VCaP (cell line): ENCODE measurements at regions not wholly inside any gene's neighbourhood (a gene's known extent, or its start where the extent isn't known, plus 50 kb on each side); places are given as distances from the start of the nearest gene placed in this dataset.

Experiments
- H3K27ac ChIP-seq: fragments of 450-650 bp; 2 replicates; pipeline ENCODE4 v1.5.1; 2017
- TF ChIP-seq, protein P1 (sequence below): fragments of 450-650 bp; conservative IDR thresholded peaks from 2 replicates; pipeline ENCODE4 v1.5.1; 2017; ENCODE audit warnings: mild to moderate bottlenecking, moderate library complexity

DNA sequence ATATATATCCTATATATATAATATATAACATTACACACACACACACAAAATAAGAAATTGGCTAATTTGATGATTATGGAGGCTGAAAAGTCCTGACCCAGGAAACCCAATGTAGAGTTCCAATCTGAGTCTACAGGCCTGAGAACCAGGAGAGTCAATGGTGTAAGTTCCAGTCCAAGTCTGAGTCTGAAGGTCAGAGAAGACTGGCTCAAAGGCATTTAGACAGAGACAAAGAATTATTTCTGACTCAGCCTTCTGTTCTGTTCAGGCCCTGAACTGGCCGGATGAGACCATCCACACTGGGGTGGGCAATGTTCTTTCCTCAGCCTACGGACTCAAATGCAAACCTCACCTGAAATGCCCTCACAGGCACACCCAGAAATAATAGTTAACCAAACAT is 60.6 kb upstream of the STX18 start:
- TF ChIP-seq, protein P1, sequence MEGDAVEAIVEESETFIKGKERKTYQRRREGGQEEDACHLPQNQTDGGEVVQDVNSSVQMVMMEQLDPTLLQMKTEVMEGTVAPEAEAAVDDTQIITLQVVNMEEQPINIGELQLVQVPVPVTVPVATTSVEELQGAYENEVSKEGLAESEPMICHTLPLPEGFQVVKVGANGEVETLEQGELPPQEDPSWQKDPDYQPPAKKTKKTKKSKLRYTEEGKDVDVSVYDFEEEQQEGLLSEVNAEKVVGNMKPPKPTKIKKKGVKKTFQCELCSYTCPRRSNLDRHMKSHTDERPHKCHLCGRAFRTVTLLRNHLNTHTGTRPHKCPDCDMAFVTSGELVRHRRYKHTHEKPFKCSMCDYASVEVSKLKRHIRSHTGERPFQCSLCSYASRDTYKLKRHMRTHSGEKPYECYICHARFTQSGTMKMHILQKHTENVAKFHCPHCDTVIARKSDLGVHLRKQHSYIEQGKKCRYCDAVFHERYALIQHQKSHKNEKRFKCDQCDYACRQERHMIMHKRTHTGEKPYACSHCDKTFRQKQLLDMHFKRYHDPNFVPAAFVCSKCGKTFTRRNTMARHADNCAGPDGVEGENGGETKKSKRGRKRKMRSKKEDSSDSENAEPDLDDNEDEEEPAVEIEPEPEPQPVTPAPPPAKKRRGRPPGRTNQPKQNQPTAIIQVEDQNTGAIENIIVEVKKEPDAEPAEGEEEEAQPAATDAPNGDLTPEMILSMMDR, result no peak
- no peak overlapping the region for H3K27ac ChIP-seq

DNA sequence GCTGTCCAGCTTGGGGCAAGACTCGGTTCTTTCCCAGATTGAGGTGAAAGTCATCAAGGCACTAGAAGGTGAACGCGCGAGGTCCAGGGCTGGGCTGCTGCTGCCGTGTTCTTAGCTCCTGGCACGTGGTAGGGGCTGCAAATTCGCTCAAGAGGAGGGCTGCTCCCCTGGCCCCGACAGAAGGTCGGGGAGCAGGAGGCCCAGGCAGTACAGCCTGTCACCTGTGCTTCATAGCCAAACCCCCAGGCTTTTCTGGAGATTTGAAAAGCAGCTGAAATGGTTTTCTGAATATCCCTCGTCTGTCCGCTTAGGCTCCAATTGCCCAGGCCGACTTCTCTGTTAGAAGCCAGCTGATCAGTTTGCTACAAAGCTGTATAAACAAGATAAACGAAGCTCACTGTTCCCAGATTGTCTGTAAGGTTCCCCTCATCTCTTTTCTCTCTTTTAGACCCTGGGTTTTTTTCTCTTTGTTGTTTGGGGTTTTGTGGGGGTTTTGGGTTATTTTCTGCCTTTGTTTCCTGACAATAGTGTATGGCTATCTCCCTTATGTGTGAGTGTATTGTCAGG is 60.0 kb upstream of the STX18 start:
- TF ChIP-seq, protein P1, result no peak
- H3K27ac ChIP-seq, result no peak overlapping the region

DNA sequence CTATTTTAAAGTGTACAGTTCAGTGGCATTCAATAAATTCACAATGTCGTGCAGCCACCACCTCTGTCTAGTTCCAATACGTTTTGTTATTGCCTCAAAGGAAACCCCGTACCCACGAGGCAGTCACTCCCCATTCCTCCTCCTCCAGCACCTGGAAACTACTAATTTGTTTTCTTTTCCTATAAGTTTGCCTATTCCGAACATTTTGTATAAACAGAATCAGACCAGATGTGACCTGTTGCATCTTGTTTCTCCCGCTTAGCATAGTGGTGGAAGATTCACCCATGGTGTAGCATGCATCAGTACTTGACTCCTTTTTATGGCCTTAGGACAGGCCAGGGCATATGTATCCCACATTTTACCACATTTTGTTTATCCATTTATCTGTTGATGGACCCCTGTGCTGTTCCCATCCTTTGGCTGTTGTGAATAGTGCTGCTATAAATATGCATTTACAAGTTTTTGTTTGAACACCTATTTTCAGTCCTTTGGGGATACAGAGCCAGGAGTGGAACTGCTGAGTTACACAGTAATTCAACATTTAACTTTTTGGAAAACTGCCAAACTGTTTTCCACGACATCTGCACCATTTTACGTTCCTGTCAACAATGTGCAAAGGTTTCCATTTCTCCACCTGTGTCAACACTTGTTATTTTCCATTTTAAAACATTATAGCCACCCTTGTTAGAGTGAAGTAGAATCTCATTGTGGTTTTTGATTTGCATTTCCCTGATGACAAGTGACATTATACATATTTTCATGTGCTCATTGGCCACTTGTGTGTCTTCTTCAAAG is 57.8 kb upstream of the STX18 start:
- TF ChIP-seq, protein P1, result no peak
- no peak overlapping the region for H3K27ac ChIP-seq

DNA sequence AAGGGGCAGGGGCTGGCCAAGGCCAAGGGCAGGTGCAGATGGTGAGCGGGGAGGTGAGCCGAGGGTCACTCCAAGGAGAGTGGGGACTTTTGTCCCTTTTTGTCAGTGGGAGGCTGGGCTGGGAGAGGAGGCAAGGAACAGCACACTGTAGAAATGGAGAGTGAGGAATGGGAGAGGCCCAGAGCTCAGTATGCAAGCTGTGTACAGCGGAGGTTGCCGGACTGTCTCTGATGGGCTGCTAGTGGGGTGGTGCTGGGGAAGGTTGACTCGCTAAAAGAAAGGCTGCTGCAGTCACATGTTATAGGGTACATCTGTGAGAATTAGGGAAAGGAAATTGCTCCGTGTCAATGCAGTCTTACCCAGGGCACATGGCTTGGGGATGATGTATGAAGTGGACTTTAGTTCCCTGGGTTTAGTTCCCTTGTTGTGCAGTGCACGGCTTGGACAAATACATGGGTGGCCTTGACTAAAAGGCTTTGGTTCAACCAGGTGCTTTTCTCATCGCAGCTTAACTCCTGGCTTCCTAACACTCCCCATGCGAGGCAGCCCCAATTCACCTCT is 57.1 kb upstream of the STX18 start:
- no peak overlapping the region for H3K27ac ChIP-seq
- TF ChIP-seq, protein P1, result no peak

DNA sequence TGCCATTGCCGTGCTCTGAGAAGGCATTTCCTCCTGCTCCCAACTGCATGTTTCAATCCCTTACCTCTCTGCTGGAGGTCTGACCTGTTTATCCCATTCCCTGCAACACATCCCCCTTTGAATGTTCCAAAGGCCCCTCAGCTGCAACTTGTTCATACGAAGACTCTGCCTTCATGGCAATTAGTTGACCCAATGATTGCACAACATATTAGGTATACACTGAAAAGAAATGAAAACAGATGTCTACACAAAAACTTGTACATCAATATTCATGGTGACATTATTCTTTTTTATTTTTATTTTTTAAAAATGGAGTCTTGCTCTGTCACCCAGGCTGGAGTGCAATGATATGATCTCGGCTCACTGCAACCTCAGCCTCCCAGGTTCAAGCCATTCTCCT is 54.9 kb upstream of the STX18 start:
- TF ChIP-seq, protein P1, result no peak
- H3K27ac ChIP-seq, result no peak overlapping the region

DNA sequence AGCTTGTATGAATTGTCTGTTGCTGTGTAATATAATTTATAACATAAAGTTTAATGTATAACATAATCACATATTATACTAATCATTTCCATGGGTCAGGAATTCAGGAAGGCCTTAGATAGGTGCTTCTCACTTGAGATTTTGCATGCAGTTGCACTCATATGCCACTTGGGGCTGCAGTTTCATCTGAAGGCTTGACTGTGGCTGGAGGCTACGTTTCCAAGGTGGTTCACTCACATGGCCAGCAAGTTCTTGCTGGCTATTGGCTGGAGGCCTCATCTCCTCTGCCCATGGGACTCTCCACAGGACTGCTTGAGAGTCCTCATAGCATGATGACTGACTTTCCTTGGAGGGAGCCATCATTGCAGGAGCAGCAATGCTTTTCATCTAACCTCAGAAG is 53.4 kb upstream of the STX18 start:
- H3K27ac ChIP-seq, result no peak overlapping the region
- TF ChIP-seq, protein P1, result no peak

DNA sequence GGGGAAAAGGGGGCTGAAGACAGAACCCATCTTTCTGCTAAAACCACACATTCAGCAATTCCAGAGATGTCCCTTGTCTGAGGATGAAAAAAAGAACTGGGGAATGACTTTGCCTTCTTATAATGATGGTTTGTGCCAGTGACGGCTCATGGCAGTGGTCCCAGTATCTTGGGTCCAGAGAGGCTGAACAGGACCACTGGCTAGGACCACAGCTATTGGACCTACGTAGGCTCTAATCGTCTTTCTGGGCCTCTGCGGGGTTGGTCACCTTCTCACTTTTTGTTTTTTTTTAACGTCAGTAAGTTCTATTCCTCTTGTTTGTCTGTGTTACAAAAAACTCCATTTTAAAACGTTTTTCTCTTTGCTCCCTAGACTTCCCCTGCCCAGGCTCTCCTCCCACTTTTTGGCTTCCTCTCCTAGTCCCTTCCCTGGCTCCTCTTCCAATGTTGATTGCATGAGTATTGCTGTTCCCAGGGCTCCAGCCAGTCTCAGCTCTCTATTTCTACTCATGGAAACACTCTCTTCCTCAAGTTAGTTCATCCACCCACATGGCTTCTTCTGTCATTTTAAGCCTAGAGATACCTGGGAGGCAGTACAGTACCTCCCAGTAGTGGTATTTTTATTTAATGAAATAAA is 52.6 kb upstream of the STX18 start:
- TF ChIP-seq, protein P1, result no peak
- no peak overlapping the region for H3K27ac ChIP-seq
